SK-N-SH (cell line): ENCODE measurements at regions not wholly inside any gene's neighbourhood (a gene's known extent, or its start where the extent isn't known, plus 50 kb on each side); places are given as distances from the start of the nearest gene placed in this dataset.

Experiments
- CTCF ChIA-PET: fragments of 300-600, 350-600 bp; formaldehyde crosslinking; extraction: SDS; loops from one replicate; lab custom pipeline; 2021; lab: Yijun Ruan, JAX
- POLR2A ChIA-PET: fragments of 350-600 bp; sonication (Branson Sonifier 250); formaldehyde crosslinking; extraction: SDS; loops from one replicate; lab custom pipeline; 2020; ENCODE audit warnings: antibody characterized with exemption, inconsistent platforms; lab: Yijun Ruan, JAX
- DNase-seq: peaks from one replicate; pipeline ENCODE4 v3.0.0; 2012
- H2AFZ ChIP-seq: fragments of 200-600 bp; sonication (generic); 2 replicates; pipeline ENCODE4 v1.8.1; 2016; ENCODE audit warnings: antibody characterized with exemption, mild to moderate bottlenecking, low read depth
- H3F3A ChIP-seq: fragments of 200-600 bp; sonication (generic); replicated peaks from 2 replicates; pipeline ENCODE3; 2016; ENCODE audit warnings: antibody characterized with exemption, mild to moderate bottlenecking; ENCODE audit not compliant: insufficient read depth
- H3K27ac ChIP-seq, 2 experiments: fragments of 200-500 bp in 1 of 2; fragments of 200-600 bp in 1 of 2; sonication (Bioruptor generic) in 1 of 2; sonication (generic), shearing (Covaris generic) in 1 of 2; 2 replicates each; pipeline versions ENCODE4 v1.5.1 to v1.6.1; 2014 to 2016; ENCODE audit warnings: low read depth in 2 of 2, inconsistent platforms in 1 of 2, low read length in 1 of 2, mild to moderate bottlenecking in 1 of 2, mixed read lengths in 1 of 2
- H3K27me3 ChIP-seq: fragments of 200-600 bp; sonication (generic), shearing (Covaris generic); 2 replicates; pipeline ENCODE4 v1.6.1; 2016; ENCODE audit warnings: mixed run types; ENCODE audit not compliant: insufficient read depth
- H3K36me3 ChIP-seq, 2 experiments: fragments of 200-500 bp in 1 of 2; fragments of 200-600 bp in 1 of 2; sonication (Bioruptor generic) in 1 of 2; sonication (generic) in 1 of 2; replicated peaks in 1 of 2; 2 replicates each; pipeline versions ENCODE3 to v1.5.1; 2014 to 2016; ENCODE audit warnings: low read length in 1 of 2, mild to moderate bottlenecking in 1 of 2; ENCODE audit not compliant: insufficient read depth in 2 of 2, control insufficient read depth in 1 of 2
- H3K4me1 ChIP-seq, 2 experiments: fragments of 200-500 bp in 1 of 2; fragments of 200-600 bp in 1 of 2; sonication (Bioruptor generic) in 1 of 2; sonication (generic), shearing (Covaris generic) in 1 of 2; 2 replicates each; pipeline versions ENCODE4 v1.5.1 to v1.6.1; 2014 to 2016; ENCODE audit warnings: low read depth in 1 of 2, low read length in 1 of 2, mixed run types in 1 of 2; ENCODE audit not compliant: insufficient read depth in 2 of 2, control insufficient read depth in 1 of 2
- H3K4me2 ChIP-seq: fragments of 200-600 bp; sonication (generic), shearing (Covaris generic); 2 replicates; pipeline ENCODE4 v1.6.1; 2017; ENCODE audit warnings: mixed run types
- H3K4me3 ChIP-seq, 2 experiments: fragments of 200-500 bp in 1 of 2; fragments of 200-600 bp in 1 of 2; sonication (Bioruptor generic) in 1 of 2; sonication (generic), shearing (Covaris generic) in 1 of 2; 2 replicates each; pipeline versions ENCODE4 v1.5.1 to v1.8.1; 2014 to 2016; ENCODE audit warnings: low read depth in 2 of 2, inconsistent platforms in 1 of 2, low read length in 1 of 2, mild to moderate bottlenecking in 1 of 2, mixed read lengths in 1 of 2, moderate library complexity in 1 of 2
- H3K79me2 ChIP-seq: fragments of 200-600 bp; sonication (generic); 2 replicates; pipeline ENCODE4 v1.8.1; 2017; ENCODE audit warnings: mild to moderate bottlenecking; ENCODE audit not compliant: insufficient read depth
- H3K9ac ChIP-seq: fragments of 200-600 bp; sonication (generic); 2 replicates; pipeline ENCODE4 v1.6.1; 2017; ENCODE audit warnings: mixed run types
- H3K9me2 ChIP-seq: fragments of 200-600 bp; sonication (generic); 2 replicates; pipeline ENCODE4 v1.6.1; 2017; ENCODE audit warnings: mixed run types
- H3K9me3 ChIP-seq: fragments of 200-600 bp; sonication (generic); 2 replicates; pipeline ENCODE4 v1.6.1; 2017; ENCODE audit warnings: mixed run types, mild to moderate bottlenecking, moderate library complexity
- H4K20me1 ChIP-seq: fragments of 200-600 bp; sonication (generic); 2 replicates; pipeline ENCODE4 v1.6.1; 2017; ENCODE audit warnings: mild to moderate bottlenecking, mixed run types; ENCODE audit not compliant: insufficient read depth
- CHD2 ChIP-seq: fragments of 150-350 bp; IDR thresholded peaks from 2 replicates; pipeline ENCODE4 v1.6.1; 2018; ENCODE audit warnings: low read length; ENCODE audit not compliant: partially characterized antibody
- ELF1 ChIP-seq: IDR thresholded peaks from 2 replicates; pipeline ENCODE4 v1.4.0; 2012
- EZH2phosphoT487 ChIP-seq: fragments of 200-600 bp; sonication (generic); IDR thresholded peaks from 2 replicates; pipeline ENCODE4 v1.6.1; 2017; ENCODE audit warnings: low read depth, mixed run types, mild to moderate bottlenecking, antibody characterized with exemption, moderate library complexity, borderline replicate concordance
- FOXM1 ChIP-seq: IDR thresholded peaks from 2 replicates; pipeline ENCODE4 v1.4.0; 2012; ENCODE audit warnings: low read depth, mild to moderate bottlenecking
- GABPA ChIP-seq: IDR thresholded peaks from 2 replicates; pipeline ENCODE4 v1.4.0; 2012; ENCODE audit warnings: low read depth, mild to moderate bottlenecking
- JUND ChIP-seq: IDR thresholded peaks from 2 replicates; pipeline ENCODE4 v1.4.0; 2012
- MEF2A ChIP-seq: IDR thresholded peaks from 2 replicates; pipeline ENCODE4 v1.4.0; 2012; ENCODE audit warnings: low read depth, borderline replicate concordance
- MXI1 ChIP-seq: IDR thresholded peaks from 2 replicates; pipeline ENCODE4 v1.6.1; 2012; ENCODE audit warnings: mild to moderate bottlenecking, low read depth, low read length, improper control_type of control experiment
- NFIC ChIP-seq: IDR thresholded peaks from 2 replicates; pipeline ENCODE4 v1.4.0; 2012; ENCODE audit warnings: borderline replicate concordance
- POLR2AphosphoS5 ChIP-seq: IDR thresholded peaks from 2 replicates; pipeline ENCODE4 v1.6.1; 2012; ENCODE audit warnings: low read depth, low read length
- RCOR1 ChIP-seq: fragments of 150-350 bp; IDR thresholded peaks from 2 replicates; pipeline ENCODE4 v1.6.1; 2017; ENCODE audit warnings: antibody characterized with exemption, low read length
- TAF1 ChIP-seq: IDR thresholded peaks from 2 replicates; pipeline ENCODE4 v1.6.1; 2012; ENCODE audit warnings: low read depth, mild to moderate bottlenecking, low read length, moderate library complexity, borderline replicate concordance
- TCF12 ChIP-seq: IDR thresholded peaks from 2 replicates; pipeline ENCODE4 v1.4.0; 2012
- TEAD4 ChIP-seq: IDR thresholded peaks from 2 replicates; pipeline ENCODE4 v1.4.0; 2012; ENCODE audit warnings: mild to moderate bottlenecking, borderline replicate concordance; ENCODE audit not compliant: insufficient read depth
- YY1 ChIP-seq: IDR thresholded peaks from 2 replicates; pipeline ENCODE4 v1.4.0; 2012; ENCODE audit warnings: low read depth, mild to moderate bottlenecking
- WGBS: methylation state at CpG from one replicate; pipeline ENCODE4 v1.1.6; 2017; ENCODE audit warnings: low lambda C conversion rate; 5-methylcytosine and 5-hydroxymethylcytosine counted together
- TF ChIP-seq, protein P1 (sequence below): IDR thresholded peaks from 2 replicates; pipeline ENCODE4 v1.6.1; 2012; ENCODE audit warnings: mild to moderate bottlenecking, low read depth, low read length, moderate library complexity
- TF ChIP-seq, protein P2 (sequence below): IDR thresholded peaks from 2 replicates; pipeline ENCODE4 v1.4.0; 2012; ENCODE audit warnings: low read depth, borderline replicate concordance
- TF ChIP-seq, protein P3 (sequence below): fragments of 150-350 bp; IDR thresholded peaks from 2 replicates; pipeline ENCODE4 v1.6.1; 2017; ENCODE audit warnings: antibody characterized with exemption, low read length, low read depth, borderline replicate concordance
- TF ChIP-seq, protein P4 (sequence below): IDR thresholded peaks from 2 replicates; pipeline ENCODE4 v1.4.0; 2012; ENCODE audit warnings: low read depth

DNA sequence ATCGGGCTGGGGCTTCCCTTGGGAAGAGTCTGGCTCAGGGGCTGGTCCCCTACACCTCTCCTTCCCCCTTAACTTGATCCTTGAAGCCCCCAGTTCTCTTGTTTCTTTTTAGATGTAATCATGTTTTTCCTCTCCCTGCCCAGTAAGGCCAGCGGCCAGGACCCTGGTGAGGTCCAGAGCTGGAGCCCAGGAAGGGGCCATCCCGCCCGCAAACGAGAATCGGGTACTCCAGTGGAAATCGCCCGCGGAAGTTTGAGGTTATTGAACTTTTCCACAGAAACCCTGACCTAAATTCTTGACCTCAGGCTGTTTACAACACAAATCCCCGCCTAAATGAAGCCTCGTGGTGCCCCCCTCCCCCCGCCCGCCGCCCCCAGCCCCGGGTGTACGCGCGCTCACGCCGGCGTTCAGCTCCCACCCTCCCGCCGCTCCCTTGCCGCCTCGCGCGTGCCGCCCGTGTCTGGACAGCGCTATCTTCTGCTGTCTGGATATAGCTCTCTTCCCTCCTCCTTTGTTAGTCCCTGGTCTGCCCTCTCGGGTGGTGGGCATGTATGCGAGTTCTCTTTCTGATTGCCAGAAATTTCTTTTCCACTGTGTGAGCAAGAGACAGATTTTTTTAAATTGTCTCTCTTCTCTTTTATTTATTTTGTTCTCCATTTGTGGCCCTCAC is 165.9 kb upstream of the CACNA1E start:
- H3K36me3 ChIP-seq, result no peaks in the 10 kb centered on the region
- no peak overlapping the region for H3K9ac ChIP-seq
- H3K4me3 ChIP-seq, result no peak overlapping the region
- H3K9me3 ChIP-seq, result no peaks in the 10 kb centered on the region
- no peak overlapping the region for H3K4me2 ChIP-seq
- H3K4me1 ChIP-seq, result no peaks in the 10 kb centered on the region
- TF ChIP-seq POLR2AphosphoS5 (no peak), MXI1 (no peak), GABPA (no peak), MEF2A (no peak), RCOR1 (no peak), EZH2phosphoT487 (no peak), YY1 (no peak), JUND (no peak), TCF12 (no peak), NFIC (no peak), TEAD4 (no peak), FOXM1 (no peak), TAF1 (no peak), ELF1 (no peak), CHD2 (no peak)
- TF ChIP-seq, protein P1, sequence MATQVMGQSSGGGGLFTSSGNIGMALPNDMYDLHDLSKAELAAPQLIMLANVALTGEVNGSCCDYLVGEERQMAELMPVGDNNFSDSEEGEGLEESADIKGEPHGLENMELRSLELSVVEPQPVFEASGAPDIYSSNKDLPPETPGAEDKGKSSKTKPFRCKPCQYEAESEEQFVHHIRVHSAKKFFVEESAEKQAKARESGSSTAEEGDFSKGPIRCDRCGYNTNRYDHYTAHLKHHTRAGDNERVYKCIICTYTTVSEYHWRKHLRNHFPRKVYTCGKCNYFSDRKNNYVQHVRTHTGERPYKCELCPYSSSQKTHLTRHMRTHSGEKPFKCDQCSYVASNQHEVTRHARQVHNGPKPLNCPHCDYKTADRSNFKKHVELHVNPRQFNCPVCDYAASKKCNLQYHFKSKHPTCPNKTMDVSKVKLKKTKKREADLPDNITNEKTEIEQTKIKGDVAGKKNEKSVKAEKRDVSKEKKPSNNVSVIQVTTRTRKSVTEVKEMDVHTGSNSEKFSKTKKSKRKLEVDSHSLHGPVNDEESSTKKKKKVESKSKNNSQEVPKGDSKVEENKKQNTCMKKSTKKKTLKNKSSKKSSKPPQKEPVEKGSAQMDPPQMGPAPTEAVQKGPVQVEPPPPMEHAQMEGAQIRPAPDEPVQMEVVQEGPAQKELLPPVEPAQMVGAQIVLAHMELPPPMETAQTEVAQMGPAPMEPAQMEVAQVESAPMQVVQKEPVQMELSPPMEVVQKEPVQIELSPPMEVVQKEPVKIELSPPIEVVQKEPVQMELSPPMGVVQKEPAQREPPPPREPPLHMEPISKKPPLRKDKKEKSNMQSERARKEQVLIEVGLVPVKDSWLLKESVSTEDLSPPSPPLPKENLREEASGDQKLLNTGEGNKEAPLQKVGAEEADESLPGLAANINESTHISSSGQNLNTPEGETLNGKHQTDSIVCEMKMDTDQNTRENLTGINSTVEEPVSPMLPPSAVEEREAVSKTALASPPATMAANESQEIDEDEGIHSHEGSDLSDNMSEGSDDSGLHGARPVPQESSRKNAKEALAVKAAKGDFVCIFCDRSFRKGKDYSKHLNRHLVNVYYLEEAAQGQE, result no peak
- TF ChIP-seq, protein P2, sequence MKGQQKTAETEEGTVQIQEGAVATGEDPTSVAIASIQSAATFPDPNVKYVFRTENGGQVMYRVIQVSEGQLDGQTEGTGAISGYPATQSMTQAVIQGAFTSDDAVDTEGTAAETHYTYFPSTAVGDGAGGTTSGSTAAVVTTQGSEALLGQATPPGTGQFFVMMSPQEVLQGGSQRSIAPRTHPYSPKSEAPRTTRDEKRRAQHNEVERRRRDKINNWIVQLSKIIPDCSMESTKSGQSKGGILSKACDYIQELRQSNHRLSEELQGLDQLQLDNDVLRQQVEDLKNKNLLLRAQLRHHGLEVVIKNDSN, result no peak
- TF ChIP-seq, protein P3, sequence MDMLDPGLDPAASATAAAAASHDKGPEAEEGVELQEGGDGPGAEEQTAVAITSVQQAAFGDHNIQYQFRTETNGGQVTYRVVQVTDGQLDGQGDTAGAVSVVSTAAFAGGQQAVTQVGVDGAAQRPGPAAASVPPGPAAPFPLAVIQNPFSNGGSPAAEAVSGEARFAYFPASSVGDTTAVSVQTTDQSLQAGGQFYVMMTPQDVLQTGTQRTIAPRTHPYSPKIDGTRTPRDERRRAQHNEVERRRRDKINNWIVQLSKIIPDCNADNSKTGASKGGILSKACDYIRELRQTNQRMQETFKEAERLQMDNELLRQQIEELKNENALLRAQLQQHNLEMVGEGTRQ, result no peak
- TF ChIP-seq, protein P4, sequence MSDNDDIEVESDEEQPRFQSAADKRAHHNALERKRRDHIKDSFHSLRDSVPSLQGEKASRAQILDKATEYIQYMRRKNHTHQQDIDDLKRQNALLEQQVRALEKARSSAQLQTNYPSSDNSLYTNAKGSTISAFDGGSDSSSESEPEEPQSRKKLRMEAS, result no peak
- ChIA-PET POLR2A (no interaction called here), CTCF (no interaction called here)
- no peaks in the 10 kb centered on the region for H3F3A ChIP-seq
- no peaks in the 10 kb centered on the region for H3K79me2 ChIP-seq
- DNase-seq, result no peak
- WGBS, result under 1% methylated on average over 30 of the region's 32 CpGs
- H2AFZ ChIP-seq, result no peak overlapping the region
- H3K9me2 ChIP-seq, result no peaks in the 10 kb centered on the region
- peaks cover 47% of the 10 kb centered on the region for H3K27me3 ChIP-seq
- H4K20me1 ChIP-seq, result no peaks in the 10 kb centered on the region
- no peak overlapping the region for H3K27ac ChIP-seq
